GM23248 (cell line): ENCODE measurements at regions not wholly inside any gene's neighbourhood (a gene's known extent, or its start where the extent isn't known, plus 50 kb on each side); places are given as distances from the start of the nearest gene placed in this dataset.

Experiments
- DNase-seq: peaks from one replicate; pipeline ENCODE4 v3.0.0-alpha.2; 2015
- H2AFZ ChIP-seq: fragments of 200-600 bp; sonication (generic); 2 replicates; pipeline ENCODE4 v1.6.1; 2016; ENCODE audit warnings: antibody characterized with exemption
- H3F3A ChIP-seq: fragments of 200-600 bp; sonication (generic); 2 replicates; pipeline ENCODE4 v1.6.1; 2016; ENCODE audit warnings: mild to moderate bottlenecking, antibody characterized with exemption, mixed run types; ENCODE audit not compliant: insufficient read depth
- H3K27ac ChIP-seq: fragments of 200-600 bp; sonication (generic); 2 replicates; pipeline ENCODE4 v1.5.1; 2016; ENCODE audit warnings: mild to moderate bottlenecking
- H3K27me3 ChIP-seq: fragments of 200-600 bp; sonication (generic); replicated peaks from 2 replicates; pipeline ENCODE4 v1.6.1; 2016; ENCODE audit warnings: mild to moderate bottlenecking; ENCODE audit not compliant: insufficient read depth
- H3K36me3 ChIP-seq: fragments of 200-600 bp; sonication (generic); 2 replicates; pipeline ENCODE4 v1.6.1; 2016; ENCODE audit warnings: low read depth, mild to moderate bottlenecking
- H3K4me1 ChIP-seq: fragments of 200-600 bp; sonication (generic); 2 replicates; pipeline ENCODE4 v1.6.1; 2016; ENCODE audit warnings: mild to moderate bottlenecking; ENCODE audit not compliant: insufficient read depth
- H3K4me2 ChIP-seq: fragments of 200-600 bp; sonication (generic); one replicate; pipeline ENCODE4 v1.6.1; 2016; ENCODE audit warnings: mild to moderate bottlenecking; ENCODE audit not compliant: unreplicated experiment
- H3K4me3 ChIP-seq: fragments of 200-600 bp; sonication (generic); 2 replicates; pipeline ENCODE4 v1.5.1; 2016; ENCODE audit warnings: mild to moderate bottlenecking
- H3K79me2 ChIP-seq: fragments of 200-600 bp; sonication (generic); 2 replicates; pipeline ENCODE4 v1.6.1; 2016; ENCODE audit warnings: mild to moderate bottlenecking; ENCODE audit not compliant: insufficient read depth
- H3K9ac ChIP-seq: fragments of 200-600 bp; sonication (generic); 2 replicates; pipeline ENCODE4 v1.6.1; 2016; ENCODE audit warnings: mild to moderate bottlenecking
- H3K9me2 ChIP-seq: fragments of 200-600 bp; sonication (generic); 2 replicates; pipeline ENCODE4 v1.6.1; 2016; ENCODE audit warnings: mixed run types, mild to moderate bottlenecking, moderate library complexity; ENCODE audit not compliant: insufficient read depth
- H3K9me3 ChIP-seq: fragments of 200-600 bp; sonication (generic); one replicate; pipeline ENCODE4 v1.6.1; 2017; ENCODE audit warnings: low read depth
- H4K20me1 ChIP-seq: fragments of 200-600 bp; sonication (generic); 2 replicates; pipeline ENCODE4 v1.6.0; 2016; ENCODE audit not compliant: insufficient read depth
- EZH2 ChIP-seq: fragments of 200-600 bp; sonication (generic); IDR thresholded peaks from 2 replicates; pipeline ENCODE4 v1.6.1; 2018; ENCODE audit warnings: antibody characterized with exemption, mild to moderate bottlenecking; ENCODE audit not compliant: insufficient read depth, poor library complexity, severe bottlenecking
- EZH2phosphoT487 ChIP-seq: fragments of 200-600 bp; sonication (generic); IDR thresholded peaks from 2 replicates; pipeline ENCODE4 v1.6.1; 2018; ENCODE audit warnings: antibody characterized with exemption, moderate library complexity, mild to moderate bottlenecking, low read depth; ENCODE audit not compliant: insufficient read depth
- WGBS, 2 experiments: methylation state at CpG; one replicate each; pipeline ENCODE4 v1.1.6; 2015 to 2017; ENCODE audit warnings: low lambda C conversion rate in 2 of 2, low coverage in 1 of 2; ENCODE audit errors: missing lambda C conversion rate in 2 of 2; 5-methylcytosine and 5-hydroxymethylcytosine counted together
- in situ Hi-C: fragments of 300-500 bp; cut with MboI; formaldehyde crosslinking; loops from 2 replicates; pipeline ENCODE4 v1.15.0; 2020

- no peak overlapping the region for H3K4me3 ChIP-seq
- no peaks in the 10 kb centered on the region for H3K4me1 ChIP-seq
- no peak for TF ChIP-seq EZH2
- TF ChIP-seq EZH2phosphoT487: no peak
- H3K9me3 ChIP-seq: no peaks in the 10 kb centered on the region
- no peaks in the 10 kb centered on the region for H3K79me2 ChIP-seq
- H3K27me3 ChIP-seq: no peaks in the 10 kb centered on the region
- H3K27ac ChIP-seq: no peak overlapping the region
- no peaks in the 10 kb centered on the region for H3K36me3 ChIP-seq
- H3F3A ChIP-seq: no peaks in the 10 kb centered on the region
- no peak for DNase-seq
- no peak overlapping the region for H3K4me2 ChIP-seq
- H3K9ac ChIP-seq: no peak overlapping the region
- no peak overlapping the region for H2AFZ ChIP-seq
- in situ Hi-C loops: no loop called here
- no peaks in the 10 kb centered on the region for H4K20me1 ChIP-seq
- H3K9me2 ChIP-seq: no peaks in the 10 kb centered on the region
Measured at GRCh38 chr13:62290542-62290941, 874.9 kb upstream of the PCDH20 start.

- no peak for TF ChIP-seq EZH2
- no peak for TF ChIP-seq EZH2phosphoT487
- 25 to 28% methylated on average over 2 of the region's 2 CpGs for WGBS, 2 experiments
- no peaks in the 10 kb centered on the region for H3K4me1 ChIP-seq
- no peaks in the 10 kb centered on the region for H4K20me1 ChIP-seq
- no peaks in the 10 kb centered on the region for H3K9me2 ChIP-seq
- no peaks in the 10 kb centered on the region for H3F3A ChIP-seq
- no peak overlapping the region for H3K4me3 ChIP-seq
- no peaks in the 10 kb centered on the region for H3K79me2 ChIP-seq
- H3K27ac ChIP-seq: no peak overlapping the region
- in situ Hi-C loops: no loop called here
- H3K36me3 ChIP-seq: no peaks in the 10 kb centered on the region
- no peak overlapping the region for H3K4me2 ChIP-seq
- no peak overlapping the region for H2AFZ ChIP-seq
- no peak for DNase-seq
- H3K27me3 ChIP-seq: no peaks in the 10 kb centered on the region
- no peak overlapping the region for H3K9ac ChIP-seq
- no peaks in the 10 kb centered on the region for H3K9me3 ChIP-seq
Measured at GRCh38 chr13:62287764-62288163, 872.1 kb upstream of the PCDH20 start.

GRCh38 chr13:62280590-62280989 is 864.9 kb upstream of the PCDH20 start:
- Histone ChIP-seq H4K20me1 (no peaks in the 10 kb centered on the region), H3K4me1 (no peaks in the 10 kb centered on the region), H3K9me2 (no peaks in the 10 kb centered on the region), H3K27ac (no peak overlapping the region), H3K79me2 (no peaks in the 10 kb centered on the region), H3K9me3 (no peaks in the 10 kb centered on the region), H3K27me3 (no peaks in the 10 kb centered on the region), H3F3A (no peaks in the 10 kb centered on the region), H3K4me2 (no peak overlapping the region), H2AFZ (no peak overlapping the region), H3K36me3 (no peaks in the 10 kb centered on the region), H3K4me3 (no peak overlapping the region), H3K9ac (no peak overlapping the region)
- in situ Hi-C loops: no loop called here
- DNase-seq: no peak
- TF ChIP-seq EZH2phosphoT487: no peak
- TF ChIP-seq EZH2: no peak
- 24 to 27% methylated on average over 1 of the region's 1 CpG for WGBS, 2 experiments

GRCh38 chr13:62278271-62278670 is 862.6 kb upstream of the PCDH20 start:
- in situ Hi-C loops: no loop called here
- H3K27ac ChIP-seq: no peak overlapping the region

GRCh38 chr13:62251734-62252133 is 836.1 kb upstream of the PCDH20 start:
- TF ChIP-seq EZH2 (no peak), EZH2phosphoT487 (no peak)
- in situ Hi-C loops: no loop called here
- H3F3A ChIP-seq: no peaks in the 10 kb centered on the region
- H3K36me3 ChIP-seq: no peaks in the 10 kb centered on the region
- H3K4me1 ChIP-seq: no peaks in the 10 kb centered on the region
- no peak overlapping the region for H3K9ac ChIP-seq
- no peaks in the 10 kb centered on the region for H3K27me3 ChIP-seq
- no peaks in the 10 kb centered on the region for H3K9me3 ChIP-seq
- WGBS, 2 experiments: 36 to 51% methylated on average over 2 of the region's 2 CpGs
- no peak overlapping the region for H3K27ac ChIP-seq
- no peaks in the 10 kb centered on the region for H4K20me1 ChIP-seq
- H3K9me2 ChIP-seq: no peaks in the 10 kb centered on the region
- no peak for DNase-seq
- no peak overlapping the region for H3K4me3 ChIP-seq
- H3K4me2 ChIP-seq: no peak overlapping the region
- no peak overlapping the region for H2AFZ ChIP-seq
- no peaks in the 10 kb centered on the region for H3K79me2 ChIP-seq

More at GRCh38 chr13:62278271-62278670, 862.6 kb upstream of the PCDH20 start:
- no peak overlapping the region for H3K4me3 ChIP-seq
- no peaks in the 10 kb centered on the region for H3F3A ChIP-seq
- no peaks in the 10 kb centered on the region for H3K27me3 ChIP-seq
- H2AFZ ChIP-seq: no peak overlapping the region
- TF ChIP-seq EZH2: no peak
- TF ChIP-seq EZH2phosphoT487: no peak
- no peak for DNase-seq
- no peak overlapping the region for H3K9ac ChIP-seq
- no peaks in the 10 kb centered on the region for H3K9me2 ChIP-seq
- H3K79me2 ChIP-seq: no peaks in the 10 kb centered on the region
- no peak overlapping the region for H3K4me2 ChIP-seq
- H3K9me3 ChIP-seq: no peaks in the 10 kb centered on the region
- H3K4me1 ChIP-seq: no peaks in the 10 kb centered on the region
- H4K20me1 ChIP-seq: no peaks in the 10 kb centered on the region
- H3K36me3 ChIP-seq: no peaks in the 10 kb centered on the region
